Activated T-cell treated with anti-CD3 and anti-CD28 coated beads, Interleukin-2, amount 50 U/mL, for 48 hours (primary cell): ENCODE measurements at regions not wholly inside any gene's neighbourhood (a gene's known extent, or its start where the extent isn't known, plus 50 kb on each side); places are given as distances from the start of the nearest gene placed in this dataset.

ENCODE experiments used
- DNase-seq, 2 experiments: peaks; one replicate each; pipeline ENCODE4 v3.0.0-alpha.2; 2020

DNA sequence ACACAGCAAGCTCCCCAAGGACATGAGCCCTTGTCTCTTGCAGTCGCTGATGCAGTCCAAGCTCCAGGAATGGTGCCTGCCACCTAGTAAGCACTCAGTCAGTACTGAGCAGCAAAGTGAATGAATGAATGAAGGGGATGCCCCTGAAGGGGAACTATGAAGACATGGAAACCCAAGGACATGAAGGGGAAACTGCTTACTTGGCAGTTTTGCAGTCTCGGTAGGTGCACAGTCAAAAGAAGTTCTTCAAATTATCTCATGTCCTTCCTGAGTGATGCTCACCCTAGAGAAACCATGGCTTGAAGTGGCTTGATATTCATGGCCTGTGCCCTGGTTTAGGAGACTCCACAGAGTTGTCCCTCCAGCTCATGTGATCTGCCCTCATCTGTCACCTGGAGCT lies 102.1 kb upstream of the DLX2 start:
- no peak for DNase-seq

DNA sequence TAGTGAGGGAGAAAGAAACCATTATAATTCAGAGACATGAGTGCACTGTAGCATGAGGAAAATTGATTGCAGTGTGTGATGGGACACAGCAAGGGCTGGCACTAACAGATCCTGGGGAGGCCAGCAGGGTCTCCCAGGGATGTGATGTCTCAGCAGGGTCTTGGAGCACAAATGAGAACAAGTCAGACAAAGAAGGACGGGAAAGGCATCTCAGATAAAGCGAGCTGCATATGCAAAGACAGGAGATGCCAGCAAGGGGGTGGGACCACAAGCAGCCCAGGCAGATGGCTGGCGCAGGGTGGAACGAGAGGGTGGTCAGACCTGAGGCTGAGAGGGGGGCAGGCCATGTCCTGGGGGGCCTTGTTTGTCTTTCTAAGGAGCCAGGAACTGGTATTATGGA lies 102.6 kb upstream of the DLX2 start:
- DNase-seq: no peak

DNA sequence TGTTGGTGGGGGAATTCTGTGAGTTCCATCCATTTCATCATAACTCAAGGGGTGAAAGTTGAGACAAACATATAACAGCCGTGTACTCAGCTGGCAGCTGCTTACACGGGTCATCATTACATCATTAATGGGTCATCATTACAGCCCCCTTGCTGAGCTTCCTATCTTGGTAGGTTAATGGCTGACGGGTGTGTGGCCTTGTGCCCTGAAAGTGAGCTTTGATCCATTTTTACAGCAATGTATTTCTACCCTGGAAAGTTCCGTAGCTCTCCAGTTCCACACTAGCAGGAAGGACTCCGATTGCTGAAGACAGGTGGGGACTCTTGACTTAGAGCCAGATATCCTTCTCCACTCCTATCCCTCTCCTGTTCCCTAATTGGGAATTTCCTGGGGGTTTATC lies 105.2 kb upstream of the DLX2 start:
- DNase-seq: no peak

DNA sequence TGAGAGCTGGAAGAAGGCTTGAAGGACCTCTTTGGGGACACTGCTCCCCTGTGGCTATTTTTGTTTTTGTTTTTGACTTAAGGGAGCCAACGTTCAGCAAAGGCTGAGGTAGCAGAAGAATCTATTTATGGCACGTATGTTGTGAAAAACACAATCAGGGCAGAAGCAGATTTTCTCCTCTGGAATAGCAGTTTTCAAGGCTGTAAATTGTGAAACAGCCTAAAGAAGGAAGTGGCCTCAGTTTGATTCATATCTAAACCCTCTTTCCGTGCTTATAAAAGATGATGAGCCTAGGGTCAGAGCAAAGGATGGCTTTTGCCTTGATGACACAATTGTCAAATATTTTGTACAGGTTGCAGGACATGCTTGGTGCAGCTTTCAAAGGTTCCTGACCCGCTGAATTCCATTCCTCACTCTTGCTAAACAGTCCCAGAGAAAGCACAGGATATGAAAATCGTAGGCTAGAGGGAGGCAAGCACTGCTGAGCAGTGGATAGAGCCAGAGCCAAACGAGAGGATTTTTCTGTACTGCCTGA lies 106.2 kb upstream of the DLX2 start:
- no peak for DNase-seq

DNA sequence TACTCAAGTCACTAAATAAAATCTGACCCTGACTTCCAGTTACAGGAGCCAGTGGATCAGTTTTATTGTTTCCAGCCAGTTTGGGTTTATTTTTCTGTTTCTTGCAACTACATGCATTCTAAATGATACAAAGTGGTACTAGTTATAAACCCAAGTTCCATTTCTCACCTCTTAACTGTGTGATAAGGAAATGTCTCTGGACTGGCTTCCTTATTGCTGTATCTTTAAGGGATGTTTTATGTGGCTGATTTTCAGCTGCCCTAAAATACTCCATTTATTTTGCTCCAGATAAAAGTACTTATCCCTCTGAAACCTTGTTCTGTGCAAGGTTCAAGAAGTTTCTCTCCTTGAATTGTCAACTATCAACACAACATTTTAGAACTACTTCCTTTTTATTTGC lies 107.9 kb upstream of the DLX2 start:
- no peak for DNase-seq

DNA sequence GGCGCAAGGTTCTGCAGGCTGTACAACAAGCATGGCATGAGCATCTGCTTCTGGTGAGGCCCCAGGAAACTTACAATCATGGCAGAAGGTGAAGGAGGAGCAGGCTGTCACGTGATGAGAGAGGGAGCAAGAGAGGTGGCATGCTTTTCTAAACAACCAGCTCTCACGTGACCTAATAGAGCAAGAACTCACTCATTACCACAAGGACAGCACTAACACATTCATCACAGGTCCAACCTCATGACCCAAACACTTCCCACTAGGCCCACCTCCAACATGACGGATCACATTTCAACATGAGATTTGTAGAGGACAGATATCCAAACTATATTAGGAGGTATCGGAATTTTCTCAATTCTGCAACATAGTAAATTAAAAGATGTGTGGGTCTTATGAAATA lies 108.8 kb upstream of the DLX2 start:
- DNase-seq: no peak

DNA sequence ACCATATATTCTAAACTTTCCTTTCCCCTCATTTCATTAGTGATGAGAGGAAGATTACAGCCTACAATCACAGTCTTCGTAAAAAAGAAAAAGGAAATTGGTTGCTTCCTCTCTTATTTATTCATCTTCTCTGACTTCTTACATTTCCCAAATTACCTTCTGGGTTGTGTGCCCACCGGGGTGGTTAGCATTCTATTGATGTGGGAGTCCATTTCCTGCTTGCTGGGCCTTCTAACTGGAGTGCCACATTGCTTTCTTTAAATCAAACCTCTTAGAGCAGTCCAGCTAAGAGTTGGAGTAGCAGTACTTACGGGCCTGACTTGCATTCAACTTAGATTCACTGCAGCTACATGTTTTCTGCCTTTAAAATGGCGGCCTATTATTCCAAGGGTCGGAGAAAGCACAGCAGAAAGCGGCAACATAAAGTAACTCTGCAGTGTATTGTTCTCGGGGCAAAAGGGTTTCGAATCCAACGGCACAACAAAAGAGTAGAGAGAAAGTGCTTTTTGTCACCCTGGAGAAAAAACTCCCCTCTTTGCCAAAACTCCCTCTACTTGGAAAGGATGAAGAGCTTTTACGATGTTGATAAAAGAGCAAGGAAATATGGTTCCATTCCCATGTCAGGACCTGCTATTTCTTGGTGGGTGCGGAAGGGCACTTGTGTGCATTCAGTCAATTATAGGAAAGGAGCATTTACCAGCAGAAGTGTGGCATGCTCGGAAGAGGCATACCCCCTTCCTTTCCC lies 110.6 kb upstream of the DLX2 start:
- no peak for DNase-seq

DNA sequence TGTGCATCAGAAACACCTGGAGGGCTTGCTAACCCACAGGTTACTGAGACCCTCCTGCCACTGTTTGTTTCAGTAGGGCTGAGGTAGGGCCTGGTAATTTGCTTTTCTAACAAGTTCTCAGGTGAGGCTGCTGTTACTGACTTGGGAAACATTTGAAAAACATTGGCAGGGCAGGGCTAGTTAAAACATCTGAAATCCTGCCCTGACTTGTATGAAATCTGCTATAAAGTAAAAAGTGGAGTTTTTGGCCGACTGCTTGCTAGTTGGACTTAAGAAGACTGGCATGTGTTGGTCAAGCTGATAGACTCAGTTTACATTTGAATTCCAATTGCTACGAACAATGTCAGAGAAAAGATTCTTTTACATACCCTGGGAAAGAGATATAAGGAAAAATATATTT lies 111.6 kb upstream of the DLX2 start:
- DNase-seq: no peak

DNA sequence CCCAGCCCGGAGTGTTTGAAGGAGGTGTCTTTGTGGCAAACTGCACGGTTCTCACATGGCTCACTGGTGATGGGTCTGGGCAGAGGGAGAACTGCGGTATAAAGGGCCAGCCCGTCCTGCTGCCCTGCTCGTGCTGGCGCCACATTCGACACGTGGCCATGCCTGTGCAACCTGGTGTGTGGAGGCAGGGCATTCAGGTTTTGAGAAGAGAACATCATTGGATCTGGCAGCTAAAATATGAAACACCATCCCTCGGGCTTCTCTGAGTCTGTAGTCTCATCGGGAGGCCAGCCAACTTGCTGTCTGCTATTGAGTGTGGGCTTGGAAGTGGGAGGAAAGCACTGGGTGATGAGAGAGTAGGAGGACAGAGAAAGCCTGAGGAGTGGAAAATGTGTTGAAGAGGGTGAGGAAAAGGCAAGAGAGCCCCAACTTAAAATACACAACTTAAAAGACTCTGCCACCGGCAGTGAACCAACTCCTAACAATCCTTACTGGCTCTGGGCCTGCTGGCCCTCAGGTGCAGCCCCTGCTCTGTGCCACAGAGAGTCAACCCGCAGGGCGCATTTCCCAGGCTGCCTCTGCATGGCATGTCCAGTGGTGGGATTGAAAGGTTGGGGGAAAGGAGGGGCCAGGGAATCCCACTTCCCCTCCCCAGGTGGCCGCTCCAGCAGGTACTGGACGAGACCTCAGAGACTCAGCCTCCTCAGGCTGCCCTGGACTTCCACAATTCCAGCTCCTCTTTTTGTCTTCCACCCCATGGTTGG lies 112.7 kb upstream of the DLX2 start:
- no peak for DNase-seq

DNA sequence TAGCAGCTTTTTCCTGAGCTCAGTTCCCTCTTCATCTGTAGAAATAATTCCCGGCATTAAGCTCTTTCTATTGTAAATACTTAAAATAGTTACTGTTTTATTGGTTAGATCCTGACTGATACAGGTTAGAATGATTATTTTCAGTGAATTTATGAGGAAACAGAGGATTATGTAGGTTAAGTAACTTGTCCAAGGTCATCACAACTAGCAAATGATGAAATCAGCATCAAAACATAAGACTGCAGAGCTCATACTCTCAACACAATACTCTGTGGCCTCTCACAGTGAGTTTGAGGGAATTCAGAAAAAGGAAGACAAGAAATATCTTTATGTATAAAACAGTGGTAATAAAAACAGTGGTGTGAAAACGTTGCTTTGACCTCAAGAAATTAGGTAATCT lies 113.2 kb upstream of the DLX2 start:
- no peak for DNase-seq

DNA sequence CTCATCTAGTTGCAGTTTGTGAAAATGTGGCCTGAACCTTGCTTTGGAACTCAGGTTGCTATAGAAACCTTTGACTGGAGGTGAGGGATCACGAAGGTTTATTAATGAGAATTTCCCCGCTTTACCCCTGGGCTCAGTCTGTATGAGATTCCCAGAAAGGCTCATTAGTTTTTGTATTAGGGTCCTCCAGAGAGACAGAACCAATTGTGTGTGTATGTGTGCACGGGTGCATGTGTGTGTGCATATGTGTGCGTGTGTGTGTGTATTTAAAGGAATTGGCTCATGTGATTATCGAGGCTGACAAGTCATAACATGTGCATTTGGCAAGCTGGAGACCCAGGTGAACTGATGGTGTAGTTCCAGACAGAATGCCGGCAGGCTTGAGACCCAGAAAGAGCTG lies 113.8 kb upstream of the DLX2 start:
- no peak for DNase-seq

DNA sequence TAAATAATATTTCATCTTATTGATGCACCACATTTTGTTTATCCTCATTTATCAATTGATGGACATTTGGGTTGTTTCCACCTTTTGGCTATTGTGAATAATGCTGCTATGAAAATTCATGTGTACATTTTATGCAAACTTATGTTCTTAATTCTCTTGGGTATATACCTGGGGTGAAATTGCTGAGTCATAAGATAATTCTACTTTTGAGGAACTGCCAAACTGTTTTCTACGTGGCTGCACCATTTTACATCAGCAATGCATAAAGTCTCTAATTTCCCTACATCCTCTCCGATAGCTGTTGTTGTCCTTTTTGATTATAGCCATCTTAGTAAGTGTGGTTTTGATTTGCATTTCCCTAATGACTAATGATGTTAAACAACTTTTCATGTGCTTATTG lies 116.5 kb upstream of the DLX2 start:
- no peak for DNase-seq

DNA sequence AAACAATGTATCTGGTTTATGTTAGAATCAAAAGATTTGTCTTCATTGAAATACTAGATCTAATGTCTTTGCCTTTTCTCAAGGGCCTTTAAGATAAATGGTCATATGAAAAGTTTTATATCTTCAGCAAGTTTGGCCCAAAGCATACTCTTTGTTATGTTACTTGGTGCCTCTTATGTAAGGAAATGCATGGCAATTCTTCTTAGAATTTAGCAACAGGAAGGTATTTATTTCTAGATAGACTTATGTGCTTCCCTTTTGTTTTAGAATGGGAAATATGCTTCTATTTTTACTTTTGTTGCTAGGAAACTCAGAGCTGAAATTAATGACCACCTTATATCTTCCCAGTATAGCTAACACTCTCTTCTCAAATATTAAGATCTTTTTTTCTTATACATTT lies 117.4 kb upstream of the DLX2 start:
- no peak for DNase-seq

DNA sequence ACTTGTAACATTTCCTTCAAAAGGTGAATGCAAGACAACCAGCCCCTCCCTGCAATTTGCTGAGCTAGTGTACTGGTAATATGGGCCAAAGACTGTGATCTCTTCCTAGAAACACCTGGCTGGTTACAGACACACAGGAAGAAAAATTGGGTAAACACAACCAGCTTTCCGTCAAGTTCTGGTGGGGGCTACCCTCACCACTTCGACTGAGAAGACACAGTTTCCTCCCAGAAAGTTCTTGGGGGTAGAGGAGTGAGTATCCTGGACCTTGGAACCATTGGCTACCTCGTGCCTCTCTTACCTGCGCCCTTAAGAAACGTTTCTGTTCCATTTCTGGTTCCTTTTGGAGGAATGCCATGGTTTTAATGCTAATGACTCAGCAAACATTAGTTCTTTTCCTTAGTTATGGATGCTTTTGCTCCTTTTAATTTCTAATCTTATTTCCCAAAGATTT lies 120.9 kb upstream of the DLX2 start:
- DNase-seq: no peak

DNA sequence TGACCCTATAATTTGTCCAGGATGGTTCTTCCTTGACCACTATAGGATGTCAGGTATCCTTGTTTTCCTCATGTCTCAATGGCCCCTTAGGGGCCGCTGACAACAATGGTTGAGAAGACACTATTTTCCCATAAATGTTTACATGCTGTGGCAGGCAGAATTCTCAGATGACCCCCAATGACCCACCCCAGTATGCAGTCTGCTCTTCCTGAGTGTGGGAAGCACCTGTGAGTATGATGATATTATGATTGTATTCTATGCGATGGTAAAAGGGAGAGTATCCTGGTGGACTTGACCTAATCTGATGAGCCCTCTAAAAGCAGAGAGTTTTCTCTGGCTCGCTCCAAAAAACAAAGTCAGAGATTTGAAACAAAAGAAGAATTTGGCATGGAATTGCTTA lies 123.1 kb upstream of the DLX2 start:
- no peak for DNase-seq

DNA sequence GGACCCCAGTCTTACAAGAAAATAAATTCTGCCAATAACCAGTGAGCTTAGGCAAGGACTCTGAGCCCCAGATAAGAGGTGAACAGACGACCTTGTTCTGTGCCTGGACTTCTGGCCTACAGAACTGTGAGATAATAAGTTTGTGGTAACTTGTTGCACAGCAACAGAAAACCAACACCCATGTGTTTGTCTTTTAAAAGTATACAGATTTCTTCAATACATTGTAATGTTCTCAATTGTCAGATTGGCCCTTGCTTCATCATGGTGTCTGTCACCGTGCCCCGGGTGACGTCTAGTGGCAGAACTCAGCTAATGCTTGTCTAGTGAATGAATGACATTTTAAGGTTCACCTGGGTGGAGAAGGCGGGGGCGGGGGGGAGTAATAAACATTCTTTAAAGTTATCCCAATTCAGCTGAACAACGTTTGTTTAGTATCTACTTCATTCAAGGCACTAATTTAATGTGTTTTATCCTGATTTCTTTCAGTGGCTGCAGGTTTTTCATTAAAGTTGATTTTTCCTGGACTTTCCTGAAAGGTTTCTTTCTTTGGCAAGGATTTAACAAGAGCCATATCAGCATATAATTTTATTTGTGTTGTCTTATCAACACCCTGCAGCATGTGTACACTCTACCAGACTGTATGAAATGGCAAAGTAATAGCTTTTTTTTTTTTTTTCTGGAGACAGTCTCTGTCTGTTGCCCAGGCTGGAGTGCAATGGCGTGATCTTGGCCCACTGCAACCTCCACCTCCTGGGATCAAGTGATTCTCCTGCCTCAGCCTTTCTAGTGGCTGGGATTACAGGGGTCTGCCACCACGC lies 123.8 kb upstream of the DLX2 start:
- no peak for DNase-seq

DNA sequence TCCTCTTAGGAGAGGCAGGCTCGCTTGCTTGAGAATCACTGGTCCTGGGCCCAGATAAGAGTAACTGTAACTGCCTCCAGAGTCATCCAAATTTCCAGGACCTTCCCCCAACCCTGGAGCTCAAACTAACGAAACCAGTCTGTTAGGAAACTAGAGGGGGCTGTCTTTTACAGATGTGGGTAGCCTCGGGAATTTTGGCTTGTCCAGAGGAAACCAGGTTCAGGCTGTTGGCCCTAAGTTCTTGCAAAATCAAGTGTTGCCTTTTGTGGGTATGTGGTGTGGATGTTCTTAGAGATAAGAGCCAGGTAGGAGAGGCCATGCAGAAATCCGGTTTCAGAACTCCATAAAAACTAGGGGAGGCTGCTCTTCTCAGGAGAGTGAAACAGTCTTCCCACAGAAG lies 125.0 kb upstream of the DLX2 start:
- no peak for DNase-seq

DNA sequence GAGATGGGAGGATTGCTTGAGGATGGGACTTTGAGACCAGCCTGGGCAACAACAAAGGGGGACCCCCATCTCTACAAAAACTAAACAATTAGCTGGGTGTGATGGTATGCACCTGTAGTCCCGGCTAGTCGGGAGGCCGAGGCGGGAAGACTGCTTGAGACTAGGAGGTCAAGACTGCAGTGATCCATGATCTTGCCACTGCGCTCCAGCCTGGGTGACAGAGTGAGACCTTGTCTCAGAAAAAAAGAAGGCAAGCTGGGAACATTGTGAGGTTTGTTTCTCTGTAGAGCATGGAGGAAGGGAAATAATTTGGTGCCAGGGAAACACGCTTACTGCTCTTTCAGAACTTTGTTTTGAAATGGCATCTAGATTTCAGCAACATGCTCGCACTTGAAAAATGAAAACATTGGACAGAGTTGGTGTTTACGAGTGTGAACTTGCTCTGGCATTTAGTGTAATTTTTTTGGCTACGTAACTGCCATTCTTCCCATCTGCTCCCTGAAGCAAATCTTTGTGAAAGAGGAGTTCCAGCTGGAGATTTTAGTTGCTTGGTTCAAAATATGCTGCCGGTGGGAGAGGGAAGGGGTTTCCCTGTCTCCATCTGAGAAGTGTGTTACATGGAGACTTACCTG lies 125.6 kb upstream of the DLX2 start:
- no peak for DNase-seq

DNA sequence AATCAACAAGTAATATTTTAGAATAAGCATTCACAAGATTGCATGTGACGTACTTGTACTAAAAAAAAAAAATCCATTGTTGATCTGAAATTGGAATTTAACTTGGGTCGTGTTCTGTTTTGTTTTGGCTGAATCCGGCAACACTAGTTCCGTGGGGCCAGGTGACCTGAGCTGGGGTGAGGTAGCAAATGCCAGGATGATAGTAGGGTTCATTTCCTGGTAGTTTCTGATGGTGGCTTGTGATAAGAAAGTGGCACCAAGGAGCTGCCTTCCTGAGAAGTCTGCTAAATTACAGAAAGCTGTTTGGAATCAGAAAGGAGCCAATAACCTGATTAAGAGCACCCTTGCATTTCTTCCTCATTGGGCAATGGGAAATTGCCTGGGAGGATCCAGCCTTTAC lies 126.4 kb upstream of the DLX2 start:
- no peak for DNase-seq

DNA sequence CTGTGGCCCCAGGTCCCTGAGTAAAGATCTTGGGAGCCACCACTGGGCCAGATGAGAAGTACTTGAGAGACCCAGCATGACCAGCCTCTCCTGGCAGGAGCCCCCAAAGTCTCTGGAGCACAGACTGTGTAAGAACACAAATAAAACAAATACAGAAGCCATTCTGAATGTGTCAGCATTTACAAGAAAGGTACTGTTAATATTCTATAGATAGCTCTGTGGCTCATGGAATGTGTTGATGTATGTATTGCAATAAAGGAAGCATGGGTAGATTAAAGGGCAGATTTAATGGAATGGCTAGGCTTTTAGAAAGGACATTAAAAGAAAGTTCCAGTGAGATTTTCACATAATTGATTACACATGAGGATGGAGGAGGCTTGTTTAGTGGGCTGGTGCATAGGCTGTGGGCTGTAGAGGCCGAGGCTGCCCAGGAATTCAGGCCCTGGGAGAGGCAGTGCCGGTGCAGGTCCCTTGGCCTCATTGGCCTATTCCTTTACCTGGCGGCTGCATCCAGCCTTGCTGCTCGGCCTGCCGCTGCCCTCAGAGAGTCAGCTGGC lies 127.7 kb upstream of the DLX2 start:
- no peak for DNase-seq

DNA sequence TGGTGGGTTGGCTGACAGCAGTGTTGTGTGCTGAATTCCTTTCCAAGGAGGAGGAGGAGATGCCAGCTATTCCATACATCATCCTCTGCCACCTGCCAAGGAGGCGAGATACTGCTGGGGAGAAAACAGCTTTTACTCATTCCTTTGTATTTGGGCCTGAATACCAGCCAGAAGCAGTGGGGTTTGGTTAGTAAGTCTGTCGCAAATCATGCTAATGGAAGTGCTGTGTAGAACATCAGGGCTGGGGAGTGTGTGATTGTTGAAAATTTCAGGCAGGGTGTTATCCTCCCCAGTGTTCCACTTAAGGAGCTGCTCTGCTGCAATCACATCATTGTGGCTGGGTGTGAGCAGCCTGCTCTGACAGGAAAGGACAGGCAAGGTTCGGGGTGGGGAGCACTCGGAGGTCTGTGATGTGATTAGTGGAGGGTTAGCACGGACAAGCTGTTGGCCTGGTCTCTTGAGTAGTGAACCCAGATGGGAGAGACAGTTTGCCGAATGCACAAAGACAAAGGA lies 128.2 kb upstream of the DLX2 start:
- no peak for DNase-seq

DNA sequence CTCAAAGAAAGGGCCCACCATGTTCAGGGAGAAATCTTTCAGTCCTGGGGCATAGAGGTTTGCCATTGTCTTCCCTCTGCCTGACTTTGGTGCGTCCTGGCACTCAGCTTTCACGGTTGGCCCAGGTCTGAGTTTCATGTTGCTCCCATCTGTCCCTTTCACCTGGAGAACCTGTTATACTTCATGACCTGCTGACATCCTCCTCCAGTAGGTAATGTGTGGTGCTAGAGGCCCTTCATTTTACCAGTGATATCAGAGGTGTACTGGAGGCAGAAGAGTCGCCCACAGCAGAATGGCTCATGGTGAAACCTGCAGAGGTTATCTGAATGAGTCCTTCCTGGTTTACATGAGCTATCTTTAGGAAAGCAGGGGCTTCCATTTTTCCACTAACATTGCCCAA lies 128.8 kb upstream of the DLX2 start:
- no peak for DNase-seq
